ENCODE measurements at regions not wholly inside any gene's neighbourhood (a gene's known extent, or its start where the extent isn't known, plus 50 kb on each side); places are given as distances from the start of the nearest gene placed in this dataset.

- Histone ChIP-seq H3K4me1 (no peaks in the 10 kb centered on the region), H3K4me2 (ENCODE audit: low read length) (no peak overlapping the region), H3K79me2 (no peaks in the 10 kb centered on the region), H3K4me3 (ENCODE audit: low read depth, low read length) (no peak overlapping the region), H3K9ac (no peak overlapping the region), H3K27me3 (ENCODE audit: control insufficient read depth, insufficient read depth, low read length) (no peaks in the 10 kb centered on the region), H3K36me3 (ENCODE audit: control insufficient read depth, insufficient read depth, low read length) (no peaks in the 10 kb centered on the region), H3K9me3 (ENCODE audit: control insufficient read depth, low read length) (no peaks in the 10 kb centered on the region), H3K27ac (no peak overlapping the region), H2AFZ (no peak overlapping the region)
- no peak for TF ChIP-seq CTCF (IDR thresholded peaks at IDR 0.05)
Observed at GRCh38 chr5:87113861-87114260, 153.8 kb upstream of the RASA1 start.

GRCh38 chr5:87114631-87115030, 153.1 kb upstream of the RASA1 start:
- no peak overlapping the region for H3K27ac ChIP-seq
- H3K4me3 ChIP-seq (ENCODE audit: low read depth, low read length) = no peak overlapping the region
- H3K9me3 ChIP-seq (ENCODE audit: control insufficient read depth, low read length) = no peaks in the 10 kb centered on the region
- H3K4me1 ChIP-seq = no peaks in the 10 kb centered on the region
- TF ChIP-seq CTCF (IDR thresholded peaks at IDR 0.05) = no peak
- no peaks in the 10 kb centered on the region for H3K27me3 ChIP-seq (ENCODE audit: control insufficient read depth, insufficient read depth, low read length)
- H3K4me2 ChIP-seq (ENCODE audit: low read length) = no peak overlapping the region
- no peak overlapping the region for H3K9ac ChIP-seq
- H3K79me2 ChIP-seq = no peaks in the 10 kb centered on the region
- H3K36me3 ChIP-seq (ENCODE audit: control insufficient read depth, insufficient read depth, low read length) = no peaks in the 10 kb centered on the region
- H2AFZ ChIP-seq = no peak overlapping the region

- H3K9ac ChIP-seq = no peak overlapping the region
- no peak overlapping the region for H3K27ac ChIP-seq
- no peak for TF ChIP-seq CTCF (IDR thresholded peaks at IDR 0.05)
- H3K27me3 ChIP-seq (ENCODE audit: control insufficient read depth, insufficient read depth, low read length) = no peaks in the 10 kb centered on the region
- no peaks in the 10 kb centered on the region for H3K9me3 ChIP-seq (ENCODE audit: control insufficient read depth, low read length)
- no peak overlapping the region for H3K4me2 ChIP-seq (ENCODE audit: low read length)
- H3K79me2 ChIP-seq = no peaks in the 10 kb centered on the region
- H2AFZ ChIP-seq = no peak overlapping the region
- no peak overlapping the region for H3K4me3 ChIP-seq (ENCODE audit: low read depth, low read length)
- no peaks in the 10 kb centered on the region for H3K36me3 ChIP-seq (ENCODE audit: control insufficient read depth, insufficient read depth, low read length)
- H3K4me1 ChIP-seq = peaks cover 3% of the 10 kb centered on the region
Observed at GRCh38 chr5:87115839-87116364, 151.8 kb upstream of the RASA1 start.

GRCh38 chr5:87116825-87117512, 150.7 kb upstream of the RASA1 start:
- peaks cover 3% of the 10 kb centered on the region for H3K4me1 ChIP-seq

More at GRCh38 chr5:87116825-87117512, 150.7 kb upstream of the RASA1 start:
- Histone ChIP-seq H3K4me2 (ENCODE audit: low read length) (no peak overlapping the region), H3K9ac (no peak overlapping the region), H3K9me3 (ENCODE audit: control insufficient read depth, low read length) (no peaks in the 10 kb centered on the region), H3K27me3 (ENCODE audit: control insufficient read depth, insufficient read depth, low read length) (no peaks in the 10 kb centered on the region), H2AFZ (no peak overlapping the region), H3K79me2 (no peaks in the 10 kb centered on the region), H3K36me3 (ENCODE audit: control insufficient read depth, insufficient read depth, low read length) (no peaks in the 10 kb centered on the region), H3K4me3 (ENCODE audit: low read depth, low read length) (no peak overlapping the region), H3K27ac (no peak overlapping the region)
- no peak for TF ChIP-seq CTCF (IDR thresholded peaks at IDR 0.05)

Data from parathyroid adenoma (tissue), 2 donors.